Testis (tissue), 2 donors: ENCODE measurements at regions not wholly inside any gene's neighbourhood (a gene's known extent, or its start where the extent isn't known, plus 50 kb on each side); places are given as distances from the start of the nearest gene placed in this dataset.

Source experiments
- DNase-seq: peaks from one replicate; pipeline ENCODE4 v3.0.0-alpha.2; 2019
- H3K27ac ChIP-seq, 2 donors: fragments of 200-600 bp; sonication (generic); one replicate each; pipeline ENCODE4 v1.5.1; 2019
- H3K27me3 ChIP-seq: fragments of 200-600 bp; sonication (generic); one replicate; pipeline ENCODE4 v1.5.1; 2019
- H3K36me3 ChIP-seq: fragments of 200-600 bp; sonication (generic); one replicate; pipeline ENCODE4 v1.5.1; 2017; ENCODE audit warnings: low read depth; ENCODE audit errors: missing control alignments
- H3K4me1 ChIP-seq: fragments of 200-600 bp; sonication (generic); one replicate; pipeline ENCODE4 v1.5.1; 2019
- H3K4me3 ChIP-seq, 2 donors: fragments of 200-600 bp; sonication (generic); one replicate each; pipeline ENCODE4 v1.5.1; 2017 to 2019
- H3K9me3 ChIP-seq: fragments of 200-600 bp; sonication (generic); one replicate; pipeline ENCODE4 v1.5.1; 2017
- CTCF ChIP-seq, 3 experiments: fragments of 450-650 bp in 2 of 3; fragments of 200-600 bp in 1 of 3; sonication (generic) in 1 of 3; IDR thresholded peaks; one replicate each; pipeline ENCODE4 v1.5.1; 2016 to 2019; ENCODE audit warnings: antibody characterized with exemption in 3 of 3, mild to moderate bottlenecking in 2 of 3, moderate library complexity in 1 of 3
- POLR2A ChIP-seq: fragments of 450-650 bp; IDR thresholded peaks from one replicate; pipeline ENCODE4 v1.6.1; 2017; ENCODE audit warnings: antibody characterized with exemption, mild to moderate bottlenecking, moderate library complexity
- WGBS, 2 donors: methylation state at CpG; one replicate each; pipeline ENCODE4 v1.1.5; 2018; 5-methylcytosine and 5-hydroxymethylcytosine counted together
- intact Hi-C: fragments of 100-400 bp; cut with DNase I; formaldehyde crosslinking; loops from one replicate; pipeline ENCODE4 v1.15.1; 2023; ENCODE audit warnings: low total_unique reads

- no peak for TF ChIP-seq CTCF (IDR thresholded peaks at IDR 0.05)
- Histone ChIP-seq H3K27me3 (no peaks in the 10 kb centered on the region), H3K4me1 (no peaks in the 10 kb centered on the region), H3K27ac (no peak overlapping the region), H3K36me3 (no peaks in the 10 kb centered on the region), H3K4me3 (no peak overlapping the region), H3K9me3 (no peaks in the 10 kb centered on the region)
- no peak for DNase-seq
- intact Hi-C loops: no loop called here
- WGBS, 2 donors: 74 to 88% methylated on average over 1 of the region's 1 CpG
Observed at GRCh38 chr2:67313536-67313935, 83.6 kb upstream of the ETAA1 start.

GRCh38 chr2:67318031-67318430 lies 79.1 kb upstream of the ETAA1 start:
- DNase-seq: no peak

GRCh38 chr2:67318563-67318962 lies 78.6 kb upstream of the ETAA1 start:
- no peaks in the 10 kb centered on the region for H3K36me3 ChIP-seq
- no peak overlapping the region for H3K27ac ChIP-seq
- peaks cover 10% of the 10 kb centered on the region for H3K4me1 ChIP-seq
- intact Hi-C loops: no loop called here
- no peak overlapping the region for H3K4me3 ChIP-seq
- no peaks in the 10 kb centered on the region for H3K9me3 ChIP-seq
- 87 to 89% methylated on average over 3 of the region's 3 CpGs for WGBS, 2 donors
- TF ChIP-seq POLR2A: no peak
- no peak for DNase-seq
- no peaks in the 10 kb centered on the region for H3K27me3 ChIP-seq

More at GRCh38 chr2:67318031-67318430, 79.1 kb upstream of the ETAA1 start:
- Histone ChIP-seq H3K27ac (no peak overlapping the region), H3K27me3 (no peaks in the 10 kb centered on the region), H3K9me3 (no peaks in the 10 kb centered on the region), H3K36me3 (no peaks in the 10 kb centered on the region), H3K4me1 (peaks cover 5% of the 10 kb centered on the region), H3K4me3 (no peak overlapping the region)
- TF ChIP-seq POLR2A (no peak), CTCF (IDR thresholded peaks at IDR 0.05) (no peak)
- WGBS, 2 donors: 86 to 100% methylated on average over 1 of the region's 1 CpG
- intact Hi-C loops: no loop called here

- no peaks in the 10 kb centered on the region for H3K27me3 ChIP-seq
- no peak for TF ChIP-seq CTCF (IDR thresholded peaks at IDR 0.05)
- no peak for TF ChIP-seq POLR2A
- H3K27ac ChIP-seq: no peak overlapping the region
- H3K4me3 ChIP-seq: no peak overlapping the region
- intact Hi-C loops: no loop called here
- no peaks in the 10 kb centered on the region for H3K9me3 ChIP-seq
- peaks cover 15% of the 10 kb centered on the region for H3K4me1 ChIP-seq
- DNase-seq: no peak
- WGBS, 2 donors: 76 to 81% methylated on average over 6 of the region's 6 CpGs
- H3K36me3 ChIP-seq: no peaks in the 10 kb centered on the region
Observed at GRCh38 chr2:67318993-67319481, 78.1 kb upstream of the ETAA1 start.

- TF ChIP-seq CTCF (IDR thresholded peaks at IDR 0.05) (no peak), POLR2A (no peak)
- no peak for DNase-seq
- H3K27ac ChIP-seq: no peak overlapping the region
- no peaks in the 10 kb centered on the region for H3K27me3 ChIP-seq
- 57 to 67% methylated on average over 3 of the region's 3 CpGs for WGBS, 2 donors
- H3K9me3 ChIP-seq: no peaks in the 10 kb centered on the region
- H3K4me3 ChIP-seq: no peak overlapping the region
- no peaks in the 10 kb centered on the region for H3K36me3 ChIP-seq
- intact Hi-C loops: no loop called here
- H3K4me1 ChIP-seq: peaks cover 17% of the 10 kb centered on the region
Observed at GRCh38 chr2:67320861-67321587, 76.1 kb upstream of the ETAA1 start.
